ENCODE measurements at regions not wholly inside any gene's neighbourhood (a gene's known extent, or its start where the extent isn't known, plus 50 kb on each side); places are given as distances from the start of the nearest gene placed in this dataset.
A peak's percentile ranks its signal among the peaks of the same experiment; 100 is the strongest.

DNA sequence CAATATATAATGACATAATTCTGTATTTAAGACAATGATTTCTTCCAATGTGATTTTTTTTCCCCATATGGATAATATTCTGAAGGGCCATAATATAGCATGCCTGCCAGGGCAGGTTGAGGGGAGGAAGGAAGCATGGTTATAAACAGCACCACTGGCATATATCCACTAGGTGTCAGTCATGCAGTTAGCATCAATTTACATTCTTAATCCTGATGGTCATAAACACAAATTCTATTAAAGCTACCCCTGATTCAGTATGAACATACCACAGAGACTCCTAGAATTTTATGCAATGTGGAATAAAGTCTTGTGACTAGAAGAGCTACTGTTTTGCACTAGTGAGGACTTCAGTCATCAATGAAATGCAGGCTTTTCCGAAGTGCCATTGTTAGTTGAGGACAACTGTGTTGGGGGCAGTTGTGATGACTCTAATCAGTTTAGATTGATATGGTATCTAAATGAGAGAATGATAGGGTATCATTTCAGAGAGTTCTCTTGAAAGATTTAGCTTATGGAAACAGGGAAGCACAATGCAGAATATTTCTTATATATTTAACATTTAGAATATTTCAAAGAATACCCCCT lies 342.7 kb upstream of the NR5A2 start (continued):
- TF ChIP-seq HNRNPK (IDR thresholded peaks at IDR 0.05; ENCODE audit: low read depth, low read length, poor library complexity, severe bottlenecking) (no peak), ZNF18 (CRISPR knock-in tag; IDR thresholded peaks at IDR 0.05; ENCODE audit: insufficient replicate concordance) (no peak), FOXK2 (IDR thresholded peaks at IDR 0.05) (no peak), CTCF (CRISPR knock-in tag; IDR thresholded peaks at IDR 0.05) (peak; percentile 77), ZNF670 (CRISPR knock-in tag; IDR thresholded peaks at IDR 0.05; ENCODE audit: borderline replicate concordance) (no peak), ZMYM4 (CRISPR knock-in tag; IDR thresholded peaks at IDR 0.05) (no peak), ZSCAN22 (CRISPR knock-in tag; IDR thresholded peaks at IDR 0.05) (no peak), RAD21 (CRISPR knock-in tag; IDR thresholded peaks at IDR 0.05) (peak; percentile 40), RAD51 (IDR thresholded peaks at IDR 0.05; ENCODE audit: borderline replicate concordance) (no peak), ZNF34 (CRISPR knock-in tag; IDR thresholded peaks at IDR 0.05; ENCODE audit: borderline replicate concordance) (no peak), HOXA9 (CRISPR knock-in tag; IDR thresholded peaks at IDR 0.05; ENCODE audit: borderline replicate concordance) (no peak), FIP1L1 (IDR thresholded peaks at IDR 0.05; ENCODE audit: borderline replicate concordance, insufficient read depth, low read depth, low read length) (no peak), ZNF567 (CRISPR knock-in tag; IDR thresholded peaks at IDR 0.05; ENCODE audit: borderline replicate concordance) (no peak), NCOA2 (CRISPR knock-in tag; IDR thresholded peaks at IDR 0.05) (no peak), SMAD1 (CRISPR knock-in tag; IDR thresholded peaks at IDR 0.05; ENCODE audit: borderline replicate concordance, low read depth) (no peak), SALL2 (CRISPR knock-in tag; IDR thresholded peaks at IDR 0.05) (no peak), ZNF530 (CRISPR knock-in tag; IDR thresholded peaks at IDR 0.05; ENCODE audit: low read depth) (no peak), FOSL2 (CRISPR knock-in tag; IDR thresholded peaks at IDR 0.05) (no peak)
- TF ChIP-seq, protein P1, sequence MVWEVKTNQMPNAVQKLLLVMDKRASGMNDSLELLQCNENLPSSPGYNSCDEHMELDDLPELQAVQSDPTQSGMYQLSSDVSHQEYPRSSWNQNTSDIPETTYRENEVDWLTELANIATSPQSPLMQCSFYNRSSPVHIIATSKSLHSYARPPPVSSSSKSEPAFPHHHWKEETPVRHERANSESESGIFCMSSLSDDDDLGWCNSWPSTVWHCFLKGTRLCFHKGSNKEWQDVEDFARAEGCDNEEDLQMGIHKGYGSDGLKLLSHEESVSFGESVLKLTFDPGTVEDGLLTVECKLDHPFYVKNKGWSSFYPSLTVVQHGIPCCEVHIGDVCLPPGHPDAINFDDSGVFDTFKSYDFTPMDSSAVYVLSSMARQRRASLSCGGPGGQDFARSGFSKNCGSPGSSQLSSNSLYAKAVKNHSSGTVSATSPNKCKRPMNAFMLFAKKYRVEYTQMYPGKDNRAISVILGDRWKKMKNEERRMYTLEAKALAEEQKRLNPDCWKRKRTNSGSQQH (CRISPR knock-in tag; IDR thresholded peaks at IDR 0.05; ENCODE audit: low read depth): no peak
- TF ChIP-seq, protein P2, sequence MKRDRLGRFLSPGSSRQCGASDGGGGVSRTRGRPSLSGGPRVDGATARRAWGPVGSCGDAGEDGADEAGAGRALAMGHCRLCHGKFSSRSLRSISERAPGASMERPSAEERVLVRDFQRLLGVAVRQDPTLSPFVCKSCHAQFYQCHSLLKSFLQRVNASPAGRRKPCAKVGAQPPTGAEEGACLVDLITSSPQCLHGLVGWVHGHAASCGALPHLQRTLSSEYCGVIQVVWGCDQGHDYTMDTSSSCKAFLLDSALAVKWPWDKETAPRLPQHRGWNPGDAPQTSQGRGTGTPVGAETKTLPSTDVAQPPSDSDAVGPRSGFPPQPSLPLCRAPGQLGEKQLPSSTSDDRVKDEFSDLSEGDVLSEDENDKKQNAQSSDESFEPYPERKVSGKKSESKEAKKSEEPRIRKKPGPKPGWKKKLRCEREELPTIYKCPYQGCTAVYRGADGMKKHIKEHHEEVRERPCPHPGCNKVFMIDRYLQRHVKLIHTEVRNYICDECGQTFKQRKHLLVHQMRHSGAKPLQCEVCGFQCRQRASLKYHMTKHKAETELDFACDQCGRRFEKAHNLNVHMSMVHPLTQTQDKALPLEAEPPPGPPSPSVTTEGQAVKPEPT (CRISPR knock-in tag; IDR thresholded peaks at IDR 0.05; ENCODE audit: low read depth): no peak
- TF ChIP-seq, protein P3, sequence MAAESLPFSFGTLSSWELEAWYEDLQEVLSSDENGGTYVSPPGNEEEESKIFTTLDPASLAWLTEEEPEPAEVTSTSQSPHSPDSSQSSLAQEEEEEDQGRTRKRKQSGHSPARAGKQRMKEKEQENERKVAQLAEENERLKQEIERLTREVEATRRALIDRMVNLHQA (CRISPR knock-in tag; IDR thresholded peaks at IDR 0.05): no peak
